ENCODE measurements at regions not wholly inside any gene's neighbourhood (a gene's known extent, or its start where the extent isn't known, plus 50 kb on each side); places are given as distances from the start of the nearest gene placed in this dataset.
"Not testable (repeated sequence)": the region's sequence is repeated elsewhere in the genome, so short reads cannot be mapped to it uniquely, and the experiment has no call there.

DNA sequence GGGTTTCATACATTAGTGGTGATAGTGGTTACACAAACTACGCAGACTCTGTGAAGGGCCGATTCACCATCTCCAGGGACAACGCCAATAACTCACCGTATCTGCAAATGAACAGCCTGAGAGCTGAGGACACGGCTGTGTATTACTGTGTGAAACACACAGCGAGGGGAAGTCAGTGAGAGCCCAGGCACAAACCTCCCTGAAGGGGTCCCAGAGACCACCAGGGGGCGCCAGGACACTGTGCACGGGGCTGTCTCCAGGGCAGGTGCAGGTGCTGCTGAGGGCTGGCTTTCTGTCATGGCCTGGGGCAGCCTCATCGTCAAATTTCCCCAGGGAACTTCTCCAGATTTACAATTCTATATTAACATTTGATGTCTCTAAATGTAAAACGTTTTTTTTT, 184.6 kb upstream of the TP53TG3C start:
- H3K4me1 Mint-ChIP-seq (ENCODE audit: low read depth); intact Hi-C loops (cut with micrococcal nuclease); H3K36me3 Mint-ChIP-seq (ENCODE audit: low read depth); H3K9me3 Mint-ChIP-seq; CTCF ChIA-PET; H3K27ac Mint-ChIP-seq; H3K4me3 Mint-ChIP-seq; POLR2A ChIA-PET; ATAC-seq; H3K27me3 Mint-ChIP-seq: not testable (repeated sequence)
- TF ChIP-seq, protein P1, sequence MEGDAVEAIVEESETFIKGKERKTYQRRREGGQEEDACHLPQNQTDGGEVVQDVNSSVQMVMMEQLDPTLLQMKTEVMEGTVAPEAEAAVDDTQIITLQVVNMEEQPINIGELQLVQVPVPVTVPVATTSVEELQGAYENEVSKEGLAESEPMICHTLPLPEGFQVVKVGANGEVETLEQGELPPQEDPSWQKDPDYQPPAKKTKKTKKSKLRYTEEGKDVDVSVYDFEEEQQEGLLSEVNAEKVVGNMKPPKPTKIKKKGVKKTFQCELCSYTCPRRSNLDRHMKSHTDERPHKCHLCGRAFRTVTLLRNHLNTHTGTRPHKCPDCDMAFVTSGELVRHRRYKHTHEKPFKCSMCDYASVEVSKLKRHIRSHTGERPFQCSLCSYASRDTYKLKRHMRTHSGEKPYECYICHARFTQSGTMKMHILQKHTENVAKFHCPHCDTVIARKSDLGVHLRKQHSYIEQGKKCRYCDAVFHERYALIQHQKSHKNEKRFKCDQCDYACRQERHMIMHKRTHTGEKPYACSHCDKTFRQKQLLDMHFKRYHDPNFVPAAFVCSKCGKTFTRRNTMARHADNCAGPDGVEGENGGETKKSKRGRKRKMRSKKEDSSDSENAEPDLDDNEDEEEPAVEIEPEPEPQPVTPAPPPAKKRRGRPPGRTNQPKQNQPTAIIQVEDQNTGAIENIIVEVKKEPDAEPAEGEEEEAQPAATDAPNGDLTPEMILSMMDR (IDR thresholded peaks at IDR 0.05): peak; percentile 19
- DNase-seq: peak; percentile 64

DNA sequence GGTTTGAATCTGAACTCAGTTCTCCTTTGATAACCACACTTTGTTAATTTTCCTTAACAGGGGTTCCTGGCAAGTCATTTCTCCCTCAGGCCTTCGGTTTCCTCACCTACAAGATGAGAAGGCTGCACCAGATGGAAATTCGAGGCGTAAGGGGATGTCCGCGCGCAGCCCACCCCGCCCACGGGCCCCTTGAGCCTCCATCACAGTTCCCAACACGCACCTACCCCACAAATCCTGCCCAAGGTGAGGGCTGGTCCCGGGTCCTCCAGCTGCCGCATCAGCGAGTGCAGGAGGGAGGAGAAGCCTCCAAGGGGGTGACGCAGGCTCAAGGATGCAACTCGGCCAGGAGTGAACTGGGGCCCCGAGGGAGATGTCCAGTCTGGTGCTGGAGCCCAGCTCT, 166.9 kb upstream of the TP53TG3C start:
- DNase-seq; ATAC-seq; CTCF ChIA-PET; intact Hi-C loops (cut with micrococcal nuclease); H3K27ac Mint-ChIP-seq; POLR2A ChIA-PET; H3K36me3 Mint-ChIP-seq (ENCODE audit: low read depth); H3K4me3 Mint-ChIP-seq; H3K4me1 Mint-ChIP-seq (ENCODE audit: low read depth); H3K9me3 Mint-ChIP-seq; H3K27me3 Mint-ChIP-seq: not testable (repeated sequence)

DNA sequence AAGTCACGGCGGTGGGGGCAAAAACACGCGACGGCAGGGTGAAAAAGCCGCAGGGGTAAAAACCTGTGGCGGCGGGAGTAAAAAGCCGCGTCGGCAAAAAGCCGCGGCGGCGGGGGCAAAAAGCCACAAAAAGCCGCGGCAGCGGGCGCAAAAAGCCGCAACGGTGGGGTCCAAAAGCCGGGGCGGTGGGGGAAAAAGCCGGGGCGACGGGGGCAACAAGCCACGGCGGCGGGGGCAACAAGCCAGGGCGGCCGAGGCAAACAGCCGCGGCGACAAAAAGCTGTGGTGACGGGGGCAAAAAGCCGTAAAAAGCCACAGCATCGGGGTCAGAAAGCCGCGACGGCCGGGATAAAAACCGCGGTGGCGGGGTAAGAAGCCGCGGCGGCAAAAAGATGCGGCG, 166.1 kb upstream of the TP53TG3C start:
- ATAC-seq; H3K27me3 Mint-ChIP-seq; H3K36me3 Mint-ChIP-seq (ENCODE audit: low read depth); H3K4me3 Mint-ChIP-seq; H3K4me1 Mint-ChIP-seq (ENCODE audit: low read depth); DNase-seq; intact Hi-C loops (cut with micrococcal nuclease); CTCF ChIA-PET; H3K27ac Mint-ChIP-seq; H3K9me3 Mint-ChIP-seq; POLR2A ChIA-PET: not testable (repeated sequence)

DNA sequence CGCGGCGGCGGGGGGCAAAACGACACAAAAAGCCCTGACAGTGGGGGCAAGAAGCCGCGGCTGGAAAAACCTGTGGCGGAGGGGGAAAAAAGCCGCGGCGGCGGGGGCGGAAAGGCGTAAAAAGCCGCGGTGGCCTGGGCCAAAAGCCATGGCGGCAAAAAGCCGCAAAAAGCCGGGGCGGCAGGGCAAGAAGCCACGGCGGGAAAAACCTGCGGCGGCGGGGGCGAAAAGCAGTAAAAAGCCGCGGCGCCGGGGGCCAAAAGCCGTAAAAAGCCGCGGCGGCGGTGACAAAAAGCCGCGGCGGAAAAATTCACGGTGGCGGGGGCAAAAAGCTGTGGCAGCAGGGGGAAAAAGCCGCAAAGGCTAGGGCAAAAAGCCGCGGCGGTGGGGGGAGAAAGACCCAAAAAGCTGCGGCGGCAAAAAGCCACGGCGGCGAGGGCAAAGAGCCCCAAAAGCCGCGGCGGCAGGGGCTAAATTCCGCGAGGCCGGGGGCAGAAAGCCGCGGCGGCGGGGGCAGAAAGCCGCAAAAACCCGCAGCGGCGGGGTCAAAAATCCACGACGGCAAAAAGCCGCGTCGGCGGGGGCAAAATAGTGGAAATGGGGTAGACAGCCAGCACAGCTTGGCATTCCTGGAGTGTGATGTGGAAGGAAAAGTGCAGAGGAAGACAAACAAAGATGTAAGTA, 165.2 kb upstream of the TP53TG3C start:
- H3K36me3 Mint-ChIP-seq (ENCODE audit: low read depth); H3K9me3 Mint-ChIP-seq; H3K4me1 Mint-ChIP-seq (ENCODE audit: low read depth); intact Hi-C loops (cut with micrococcal nuclease); H3K4me3 Mint-ChIP-seq; DNase-seq; ATAC-seq; CTCF ChIA-PET; H3K27me3 Mint-ChIP-seq; POLR2A ChIA-PET; H3K27ac Mint-ChIP-seq: not testable (repeated sequence)

DNA sequence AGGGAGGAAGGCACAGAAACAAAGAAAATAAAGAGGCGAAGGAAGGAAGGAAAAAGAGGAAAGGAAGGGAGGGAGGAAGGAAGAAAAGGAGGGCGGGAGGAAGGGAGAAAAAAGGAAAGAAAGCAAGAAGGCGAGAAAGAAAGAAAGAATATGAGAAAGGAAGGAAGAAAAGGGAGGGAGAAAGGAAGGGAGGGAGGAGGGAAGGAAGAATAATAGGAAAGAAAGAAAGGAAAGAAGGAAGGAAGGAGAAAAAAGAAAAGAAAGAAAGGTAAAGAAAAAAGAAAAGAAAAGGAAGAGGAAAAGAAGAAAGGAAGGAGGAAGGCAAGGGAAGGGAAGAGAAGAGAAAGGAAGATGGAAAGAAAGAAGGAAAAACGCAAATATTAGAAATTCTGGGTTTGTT, 145.2 kb upstream of the TP53TG3C start:
- H3K4me3 Mint-ChIP-seq; CTCF ChIA-PET; ATAC-seq; DNase-seq; H3K36me3 Mint-ChIP-seq (ENCODE audit: low read depth); H3K9me3 Mint-ChIP-seq; H3K27me3 Mint-ChIP-seq; H3K27ac Mint-ChIP-seq; intact Hi-C loops (cut with micrococcal nuclease); H3K4me1 Mint-ChIP-seq (ENCODE audit: low read depth); POLR2A ChIA-PET: not testable (repeated sequence)

DNA sequence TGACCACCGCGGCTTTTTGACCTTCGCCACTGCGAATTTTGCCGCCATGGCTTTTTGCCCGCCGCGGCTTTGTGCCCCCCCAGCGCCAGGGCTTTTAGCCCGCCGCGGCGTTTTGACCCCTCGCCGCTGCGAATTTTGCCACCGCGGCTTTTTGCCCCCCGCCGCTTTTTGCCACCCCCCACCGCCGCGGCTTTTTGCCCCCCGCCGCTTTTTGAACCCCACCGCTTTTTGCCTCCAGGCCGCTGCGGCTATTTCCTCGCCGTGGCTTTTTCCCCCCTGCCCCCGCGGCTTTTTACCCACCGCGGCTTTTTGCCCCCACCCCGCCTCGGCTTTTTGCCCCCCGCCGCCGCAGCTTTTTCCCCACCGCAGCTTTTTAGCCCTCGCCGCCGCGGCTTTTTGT, 134.8 kb upstream of the TP53TG3C start:
- ChIA-PET CTCF (no interaction called here), POLR2A (no interaction called here)
- Mint-ChIP-seq H3K4me1 (ENCODE audit: low read depth) (no peaks in the 10 kb centered on the region), H3K27ac (no peak overlapping the region), H3K4me3 (no peak overlapping the region), H3K36me3 (ENCODE audit: low read depth) (no peaks in the 10 kb centered on the region), H3K9me3 (no peaks in the 10 kb centered on the region), H3K27me3 (no peaks in the 10 kb centered on the region)
- intact Hi-C loops (cut with micrococcal nuclease): no loop called here
- TF ChIP-seq, protein P1 (IDR thresholded peaks at IDR 0.05): no peak
- DNase-seq: no peak
- ATAC-seq: no peak

DNA sequence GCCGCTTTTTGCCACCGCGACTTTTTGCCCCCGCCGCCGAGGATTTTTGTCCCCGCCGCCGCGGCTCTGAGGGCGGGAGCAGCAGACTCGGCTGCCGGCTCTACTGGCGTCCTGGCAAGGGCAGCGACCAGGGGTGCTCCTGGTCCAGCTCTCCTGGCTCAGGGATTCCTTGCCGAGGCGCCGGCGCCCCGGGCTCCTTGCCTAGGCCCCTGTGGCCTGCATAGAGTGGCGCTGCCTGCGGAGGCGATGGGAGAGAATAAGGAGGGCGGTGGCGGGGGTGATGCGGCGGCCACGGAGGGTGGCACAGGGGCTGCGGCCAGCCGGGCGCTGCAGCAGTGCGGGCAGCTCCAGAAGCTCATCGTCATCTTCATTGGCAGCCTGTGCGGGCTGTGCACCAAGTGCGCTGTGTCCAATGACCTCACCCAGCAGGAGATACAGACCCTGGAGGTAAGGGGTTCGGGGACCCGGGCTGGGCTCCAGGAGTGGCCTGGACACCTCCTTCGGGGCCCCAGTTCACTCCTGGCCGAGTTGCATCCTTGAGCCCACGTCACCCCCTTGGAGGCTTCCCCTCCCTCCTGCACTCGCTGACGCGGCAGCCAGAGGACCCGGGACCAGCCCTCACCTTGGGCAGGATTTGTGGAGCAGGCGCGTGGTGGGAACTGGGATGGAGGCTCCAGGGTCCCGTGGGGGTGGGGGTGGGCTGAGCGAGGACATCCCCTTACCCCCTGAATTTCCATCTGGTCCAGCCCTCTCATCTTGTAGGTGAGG, 134.2 kb upstream of the TP53TG3C start:
- H3K27ac Mint-ChIP-seq, DNase-seq, CTCF ChIA-PET: not testable (repeated sequence)

DNA sequence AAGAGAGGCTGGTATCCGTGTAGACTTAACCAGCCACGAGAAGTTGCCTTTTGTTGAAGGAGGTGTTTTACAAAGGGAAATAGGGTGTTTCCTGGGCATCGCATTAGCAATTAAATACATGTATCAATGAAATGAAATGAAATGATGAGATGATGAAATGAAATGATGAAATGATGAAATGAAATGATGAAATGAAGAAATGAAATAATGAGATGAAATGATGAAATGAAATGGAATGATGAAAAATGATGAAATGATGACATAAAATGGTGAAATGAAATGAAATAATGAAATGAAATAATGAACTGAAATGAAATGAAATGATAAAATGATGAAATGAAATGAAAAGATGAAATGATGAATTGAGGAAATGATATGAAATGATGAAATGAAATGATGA, 131.3 kb upstream of the TP53TG3C start:
- CTCF ChIA-PET; intact Hi-C loops (cut with micrococcal nuclease); H3K27ac Mint-ChIP-seq; ATAC-seq; H3K4me3 Mint-ChIP-seq; H3K9me3 Mint-ChIP-seq; DNase-seq; H3K4me1 Mint-ChIP-seq (ENCODE audit: low read depth); H3K27me3 Mint-ChIP-seq; POLR2A ChIA-PET; H3K36me3 Mint-ChIP-seq (ENCODE audit: low read depth): not testable (repeated sequence)

More for the DNA sequence above, 134.2 kb upstream of the TP53TG3C start:
- H3K4me3 Mint-ChIP-seq; intact Hi-C loops (cut with micrococcal nuclease); H3K27me3 Mint-ChIP-seq; H3K36me3 Mint-ChIP-seq (ENCODE audit: low read depth); ATAC-seq; H3K9me3 Mint-ChIP-seq; POLR2A ChIA-PET; H3K4me1 Mint-ChIP-seq (ENCODE audit: low read depth): not testable (repeated sequence)

DNA sequence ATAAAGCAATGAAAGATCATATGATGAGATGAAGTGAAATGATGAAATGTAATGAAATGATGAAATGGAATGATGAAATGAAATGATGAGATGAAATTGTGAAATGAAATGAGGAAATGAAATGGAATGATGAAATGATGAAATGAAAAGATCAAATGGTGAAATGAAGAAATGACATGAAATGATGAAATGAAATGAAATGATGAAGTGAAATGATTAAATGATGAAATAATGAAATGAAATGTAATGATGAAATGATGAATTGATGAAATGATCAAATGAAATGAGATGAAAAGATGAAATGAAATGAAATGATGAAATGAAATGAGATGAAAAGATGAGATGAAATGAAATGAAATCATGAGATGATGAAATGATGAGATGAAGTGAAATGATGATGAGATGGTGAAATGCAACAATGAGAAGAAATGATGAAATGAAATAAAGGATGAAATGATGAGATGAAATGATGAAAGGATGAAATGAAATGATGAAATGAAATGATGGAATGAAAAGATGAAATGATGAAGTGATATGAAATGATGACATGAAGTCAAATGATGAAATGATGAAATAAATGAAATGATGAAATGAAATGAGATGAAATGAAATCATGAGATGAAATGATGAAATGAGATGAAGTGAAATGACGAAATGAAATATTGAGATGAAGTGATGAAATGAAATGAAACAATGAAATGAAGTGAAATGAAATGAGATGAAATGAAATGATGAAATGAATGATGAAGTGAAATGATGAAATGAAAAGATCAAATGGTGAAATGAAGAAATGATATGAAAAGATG, 130.5 kb upstream of the TP53TG3C start:
- H3K36me3 Mint-ChIP-seq (ENCODE audit: low read depth); ATAC-seq; H3K27ac Mint-ChIP-seq; H3K4me3 Mint-ChIP-seq; H3K9me3 Mint-ChIP-seq; CTCF ChIA-PET; DNase-seq; H3K4me1 Mint-ChIP-seq (ENCODE audit: low read depth); POLR2A ChIA-PET; intact Hi-C loops (cut with micrococcal nuclease); H3K27me3 Mint-ChIP-seq: not testable (repeated sequence)

DNA sequence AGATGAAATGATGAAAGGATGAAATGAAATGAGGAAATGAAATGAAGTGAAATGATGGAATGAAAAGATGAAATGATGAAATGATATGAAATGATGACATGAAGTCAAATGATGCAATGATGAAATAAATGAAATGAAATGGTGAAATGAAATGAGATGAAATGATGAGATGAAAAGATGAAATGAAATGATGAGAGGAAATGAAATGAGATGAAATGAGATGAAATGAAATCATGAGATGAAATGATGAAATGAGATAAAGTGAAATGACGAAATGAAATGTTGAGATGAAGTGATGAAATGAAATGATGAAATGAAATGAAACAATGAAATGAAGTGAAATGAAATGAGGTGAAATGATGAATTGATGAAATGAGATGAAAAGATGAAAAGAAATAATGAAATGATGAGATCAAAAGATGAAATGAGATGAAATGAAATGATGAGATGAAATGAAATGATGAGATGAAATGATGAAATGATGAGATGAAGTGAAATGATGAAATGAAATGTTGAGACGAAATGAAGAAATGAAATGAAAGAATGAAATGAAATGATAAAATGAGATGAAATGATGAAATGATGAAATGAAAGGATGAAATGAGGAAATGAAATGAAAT, 129.5 kb upstream of the TP53TG3C start:
- H3K27ac Mint-ChIP-seq; ATAC-seq; H3K4me1 Mint-ChIP-seq (ENCODE audit: low read depth); H3K4me3 Mint-ChIP-seq; H3K27me3 Mint-ChIP-seq; POLR2A ChIA-PET; DNase-seq; intact Hi-C loops (cut with micrococcal nuclease); H3K36me3 Mint-ChIP-seq (ENCODE audit: low read depth); CTCF ChIA-PET; H3K9me3 Mint-ChIP-seq: not testable (repeated sequence)
